ENCODE measurements at regions not wholly inside any gene's neighbourhood (a gene's known extent, or its start where the extent isn't known, plus 50 kb on each side); places are given as distances from the start of the nearest gene placed in this dataset.

DNA sequence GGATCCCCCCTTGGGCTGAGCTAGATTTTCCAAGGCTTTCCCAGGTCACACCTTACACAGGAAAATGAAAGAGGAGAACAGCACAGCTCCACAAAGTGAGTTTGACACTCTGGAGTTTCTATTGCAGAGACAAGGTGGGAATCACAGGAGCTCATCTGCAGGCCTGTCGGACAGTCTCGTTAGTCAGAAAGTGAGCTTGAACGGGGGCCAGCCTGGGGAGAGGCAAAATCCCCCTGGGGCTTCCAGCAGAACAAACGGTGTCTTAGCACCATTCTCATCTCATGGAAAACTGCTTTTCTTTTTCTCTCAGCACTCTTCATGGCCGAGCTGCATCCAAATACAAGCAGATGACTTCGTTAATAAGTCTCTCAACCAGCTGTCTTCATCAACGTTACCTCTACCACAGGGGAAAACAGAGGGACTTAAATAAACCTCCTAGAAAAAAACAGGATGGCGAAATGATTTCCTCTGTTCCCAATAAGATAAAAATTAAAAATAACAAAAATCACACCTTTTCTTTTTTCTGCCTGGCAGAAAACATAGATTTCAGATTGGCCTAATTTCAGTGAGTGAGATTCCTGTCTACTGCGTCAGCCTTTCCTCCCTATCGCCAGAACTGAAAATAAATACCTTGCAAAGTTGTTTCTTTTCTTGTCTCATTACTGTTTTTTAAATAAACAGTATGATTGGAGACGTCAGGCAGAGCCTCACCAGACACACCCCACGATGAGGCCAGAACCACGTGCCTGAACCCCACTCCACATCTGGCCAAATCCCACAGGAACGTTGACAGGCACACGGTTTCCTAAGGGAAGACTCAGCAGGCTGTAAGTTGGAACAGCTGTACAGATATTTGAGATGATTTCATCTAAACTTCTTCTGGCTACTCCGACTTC lies 219.0 kb downstream of the TTLL2 start:
- TF ChIP-seq MXI1 (IDR thresholded peaks at IDR 0.05; ENCODE audit: low read depth, low read length) (no peak), JUND (IDR thresholded peaks at IDR 0.05) (no peak), CHD2 (IDR thresholded peaks at IDR 0.05; ENCODE audit: low read length, partially characterized antibody) (no peak)
- TF ChIP-seq, protein P1, sequence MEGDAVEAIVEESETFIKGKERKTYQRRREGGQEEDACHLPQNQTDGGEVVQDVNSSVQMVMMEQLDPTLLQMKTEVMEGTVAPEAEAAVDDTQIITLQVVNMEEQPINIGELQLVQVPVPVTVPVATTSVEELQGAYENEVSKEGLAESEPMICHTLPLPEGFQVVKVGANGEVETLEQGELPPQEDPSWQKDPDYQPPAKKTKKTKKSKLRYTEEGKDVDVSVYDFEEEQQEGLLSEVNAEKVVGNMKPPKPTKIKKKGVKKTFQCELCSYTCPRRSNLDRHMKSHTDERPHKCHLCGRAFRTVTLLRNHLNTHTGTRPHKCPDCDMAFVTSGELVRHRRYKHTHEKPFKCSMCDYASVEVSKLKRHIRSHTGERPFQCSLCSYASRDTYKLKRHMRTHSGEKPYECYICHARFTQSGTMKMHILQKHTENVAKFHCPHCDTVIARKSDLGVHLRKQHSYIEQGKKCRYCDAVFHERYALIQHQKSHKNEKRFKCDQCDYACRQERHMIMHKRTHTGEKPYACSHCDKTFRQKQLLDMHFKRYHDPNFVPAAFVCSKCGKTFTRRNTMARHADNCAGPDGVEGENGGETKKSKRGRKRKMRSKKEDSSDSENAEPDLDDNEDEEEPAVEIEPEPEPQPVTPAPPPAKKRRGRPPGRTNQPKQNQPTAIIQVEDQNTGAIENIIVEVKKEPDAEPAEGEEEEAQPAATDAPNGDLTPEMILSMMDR (IDR thresholded peaks at IDR 0.05), result no peak

All from SK-N-SH (cell line).